HepG2 (cell line): ENCODE measurements at regions not wholly inside any gene's neighbourhood (a gene's known extent, or its start where the extent isn't known, plus 50 kb on each side); places are given as distances from the start of the nearest gene placed in this dataset.

Source experiments
- ATAC-seq: fragments of 200-7000 bp; cut with Tn5 transposase; 3 replicates; pipeline ENCODE4 v1.9.1; 2020; ENCODE audit warnings: mild to moderate bottlenecking, moderate library complexity
- BruUV-seq: library from RNA; stranded (reverse); fragments of 400-500 nt; replicated peaks from 2 replicates; lab custom pipeline; 2021; lab: Mats Ljungman, UMichigan
- CTCF ChIA-PET: fragments of 300-600 bp; formaldehyde crosslinking; extraction: SDS; loops from one replicate; lab custom pipeline; 2021; ENCODE audit warnings: low total read pairs, inconsistent platforms, low intra/inter-chr PET ratio; lab: Yijun Ruan, JAX
- POLR2A ChIA-PET: fragments of 350-600 bp; sonication (Branson Sonifier 250); formaldehyde crosslinking; loops from one replicate; lab custom pipeline; 2020; ENCODE audit warnings: antibody characterized with exemption, inconsistent platforms; lab: Yijun Ruan, JAX
- DNase-seq: peaks from one replicate; pipeline ENCODE4 v3.0.0-alpha.2; 2015; ENCODE audit warnings: low spot score
- FAIRE-seq: peaks from 3 replicates; lab custom pipeline; 2011; peaks lifted over from hg19 to GRCh38; lab: Jason Lieb, UNC
- H2AFZ ChIP-seq: one replicate; pipeline ENCODE4 v1.6.1; 2011; ENCODE audit warnings: low read length, inconsistent platforms
- H3K27ac ChIP-seq: fragments of 300-600 bp; 3 replicates; pipeline ENCODE4 v1.8.0; 2011; ENCODE audit warnings: mixed run types, mild to moderate bottlenecking, mixed read lengths, low read length, inconsistent platforms; ENCODE audit not compliant: insufficient read depth; ENCODE audit errors: extremely low read length
- H3K27me3 ChIP-seq, 2 experiments: fragments of 200-600 bp in 1 of 2; 2 replicates in 1 of 2; 3 replicates in 1 of 2; pipeline versions ENCODE4 v1.6.0 to v1.8.0; 2011; ENCODE audit warnings: low read length in 2 of 2, mild to moderate bottlenecking in 2 of 2, moderate library complexity in 2 of 2, inconsistent platforms in 1 of 2; ENCODE audit not compliant: insufficient read depth in 2 of 2, control insufficient read depth in 1 of 2
- H3K36me3 ChIP-seq, 2 experiments: fragments of 200-600 bp in 1 of 2; replicated peaks in 1 of 2; 2 replicates in 1 of 2; 3 replicates in 1 of 2; pipeline versions ENCODE4 v1.5.1 to v1.8.0; 2011; ENCODE audit warnings: low read length in 2 of 2, inconsistent platforms in 1 of 2; ENCODE audit not compliant: insufficient read depth in 2 of 2, control insufficient read depth in 1 of 2
- H3K4me1 ChIP-seq: 2 replicates; pipeline ENCODE4 v1.5.1; 2012; ENCODE audit warnings: low read length, inconsistent platforms; ENCODE audit not compliant: insufficient read depth
- H3K4me2 ChIP-seq: 2 replicates; pipeline ENCODE4 v1.6.0; 2011; ENCODE audit warnings: low read depth, low read length, inconsistent platforms
- H3K4me3 ChIP-seq, 3 experiments: fragments of 200-600 bp in 1 of 3; sonication (generic), shearing (Covaris generic) in 1 of 3; replicated peaks in 1 of 3; 2 replicates each; pipeline ENCODE4 v1.5.1; 2011 to 2016; ENCODE audit warnings: low read length in 3 of 3, inconsistent platforms in 2 of 3, low read depth in 2 of 3, mild to moderate bottlenecking in 2 of 3, control low read depth in 1 of 3, mixed read lengths in 1 of 3; ENCODE audit not compliant: insufficient read depth in 1 of 3
- H3K79me2 ChIP-seq: one replicate; pipeline ENCODE4 v1.6.1; 2011; ENCODE audit warnings: low read length, inconsistent platforms; ENCODE audit not compliant: insufficient read depth
- H3K9ac ChIP-seq: 2 replicates; pipeline ENCODE4 v1.6.0; 2011; ENCODE audit warnings: mild to moderate bottlenecking, low read depth, low read length, inconsistent platforms; ENCODE audit not compliant: insufficient read depth
- H3K9me3 ChIP-seq: 2 replicates; pipeline ENCODE4 v1.5.1; 2012; ENCODE audit warnings: mild to moderate bottlenecking, low read length
- H4K20me1 ChIP-seq: 2 replicates; pipeline ENCODE4 v1.6.0; 2011; ENCODE audit warnings: inconsistent platforms, mild to moderate bottlenecking, low read length, moderate library complexity; ENCODE audit not compliant: insufficient read depth
- ARHGAP35 ChIP-seq: sonication (generic); formaldehyde crosslinking; IDR thresholded peaks from 2 replicates; pipeline ENCODE4 v1.9.0; 2022; ENCODE audit warnings: mild to moderate bottlenecking, inconsistent platforms, moderate library complexity, missing genetic modification reagents, borderline replicate concordance
- HNF1B ChIP-seq: sonication (generic); formaldehyde crosslinking; IDR thresholded peaks from 2 replicates; pipeline ENCODE4 v1.5.1; 2020; ENCODE audit warnings: mild to moderate bottlenecking, moderate library complexity, missing genetic modification reagents
- HNRNPLL ChIP-seq: fragments of 200-400 bp; formaldehyde crosslinking; IDR thresholded peaks from 2 replicates; pipeline ENCODE4 v1.6.1; 2017; ENCODE audit warnings: mild to moderate bottlenecking, low read depth, low read length; ENCODE audit not compliant: poor library complexity, severe bottlenecking
- RFXANK ChIP-seq: IDR thresholded peaks from 2 replicates; pipeline ENCODE4 v1.6.1; 2016
- TFAP4 ChIP-seq: sonication (generic); IDR thresholded peaks from 2 replicates; pipeline ENCODE4 v1.6.1; 2016; ENCODE audit warnings: low read depth, borderline replicate concordance
- ZBTB34 ChIP-seq: sonication (generic); formaldehyde crosslinking; IDR thresholded peaks from 2 replicates; pipeline ENCODE4 v1.8.0; 2022; ENCODE audit warnings: mild to moderate bottlenecking, missing genetic modification reagents
- ZNF44 ChIP-seq: sonication (generic); formaldehyde crosslinking; IDR thresholded peaks from 2 replicates; pipeline ENCODE4 v1.5.1; 2020; ENCODE audit warnings: mild to moderate bottlenecking, missing genetic modification reagents
- ZNF562 ChIP-seq: sonication (generic); formaldehyde crosslinking; IDR thresholded peaks from 2 replicates; pipeline ENCODE4 v1.8.0; 2022; ENCODE audit warnings: missing genetic modification reagents, borderline replicate concordance
- WGBS: methylation state at CpG from one replicate; pipeline ENCODE4 v1.1.6; 2017; ENCODE audit warnings: low lambda C conversion rate; 5-methylcytosine and 5-hydroxymethylcytosine counted together
- in situ Hi-C: cut with HindIII; loops from 2 replicates; pipeline ENCODE4 v1.10.0; 2017; ENCODE audit warnings: low pct_unique_long_range_greater_than_20kb; ENCODE audit not compliant: extremely low pct_ligation_motif_present
- intact Hi-C: fragments of 100-400 bp; cut with micrococcal nuclease; formaldehyde crosslinking; loops from one replicate; pipeline ENCODE4 v1.10.0; 2022; ENCODE audit not compliant: unreplicated experiment

GRCh38 chr16:50881331-50881830 lies 139.5 kb downstream of the CYLD start:
- BruUV-seq: no TSS peak
- intact Hi-C loops: loop anchor here (5.0 kb wide), 1 partner anchor 39 kb away; no protein-coding TSS in a partner anchor

More at GRCh38 chr16:50881331-50881830, 139.5 kb downstream of the CYLD start:
- TF ChIP-seq TFAP4 (no peak), ZBTB34 (CRISPR knock-in tag) (no peak), RFXANK (no peak), HNRNPLL (no peak), ZNF562 (CRISPR knock-in tag) (no peak), ARHGAP35 (CRISPR knock-in tag) (no peak), ZNF44 (no peak), HNF1B (CRISPR knock-in tag) (no peak)
- no peaks in the 10 kb centered on the region for H3K9me3 ChIP-seq
- DNase-seq: no peak
- no peaks in the 10 kb centered on the region for H3K36me3 ChIP-seq
- FAIRE-seq: no peak
- no peaks in the 10 kb centered on the region for H3K79me2 ChIP-seq
- no peaks in the 10 kb centered on the region for H3K4me1 ChIP-seq
- no peak overlapping the region for H3K9ac ChIP-seq
- ChIA-PET POLR2A (no interaction called here), CTCF (no interaction called here)
- H3K27me3 ChIP-seq: peaks cover 2 to 4% of the 10 kb centered on the region in 2 experiments; a peak in 3 of 5 replicates
- no peaks in the 10 kb centered on the region for H4K20me1 ChIP-seq
- in situ Hi-C loops: loop anchor here (25.0 kb wide), 1 partner anchor 881 kb away; no protein-coding TSS in a partner anchor
- H2AFZ ChIP-seq: no peak overlapping the region
- no peak overlapping the region for H3K4me3 ChIP-seq
- ATAC-seq: no peak
- no peak overlapping the region for H3K4me2 ChIP-seq
- H3K27ac ChIP-seq: no peak overlapping the region
- WGBS: 39% methylated on average over 7 of the region's 7 CpGs
